HCT116 (cell line): ENCODE measurements at regions not wholly inside any gene's neighbourhood (a gene's known extent, or its start where the extent isn't known, plus 50 kb on each side); places are given as distances from the start of the nearest gene placed in this dataset.

Source experiments
- ATAC-seq: fragments of 200-7000 bp; cut with Tn5 transposase; 2 replicates; pipeline ENCODE4 v1.9.1; 2020; ENCODE audit warnings: mild to moderate bottlenecking, moderate library complexity
- BruUV-seq: library from RNA; stranded (reverse); fragments of 400-500 nt; replicated peaks from 2 replicates; lab custom pipeline; 2021; lab: Mats Ljungman, UMichigan
- CTCF ChIA-PET: fragments of 300-600 bp; sonication (Branson Sonifier 250); formaldehyde crosslinking; loops from one replicate; lab custom pipeline; 2021; ENCODE audit warnings: antibody characterized with exemption; lab: Charles Lee
- POLR2A ChIA-PET: fragments of 300-600, 350-600 bp; sonication (Branson Sonifier 250); formaldehyde crosslinking; loops from one replicate; lab custom pipeline; 2021; ENCODE audit warnings: antibody characterized with exemption; lab: Charles Lee
- RAD21 ChIA-PET, 2 experiments: fragments of 300-600 bp; sonication (Branson Sonifier 250); formaldehyde crosslinking; loops; one replicate each; lab custom pipeline; 2023; ENCODE audit warnings: low total read pairs in 2 of 2; ENCODE audit not compliant: uncharacterized antibody in 2 of 2, unreplicated experiment in 2 of 2, low non-redundant PET in 1 of 2; lab: Charles Lee
- DNase-seq: peaks from one replicate; pipeline ENCODE4 v3.0.0-alpha.2; 2010; ENCODE audit warnings: low read depth, low spot score
- H2AFZ ChIP-seq: fragments of 200-600 bp; shearing (Covaris generic), sonication (generic); 2 replicates; pipeline ENCODE4 v1.6.1; 2017; ENCODE audit warnings: low read depth, mixed run types, mixed read lengths, antibody characterized with exemption, low read length; ENCODE audit not compliant: poor library complexity, severe bottlenecking
- H3K27ac ChIP-seq: 2 replicates; pipeline ENCODE4 v1.5.1; 2012; ENCODE audit warnings: low read depth, low read length
- H3K27me3 ChIP-seq: fragments of 200-600 bp; sonication (generic); 2 replicates; pipeline ENCODE4 v1.6.1; 2016; ENCODE audit warnings: mixed run types, low read length, mixed read lengths; ENCODE audit not compliant: insufficient read depth
- H3K36me3 ChIP-seq, 2 experiments: fragments of 200-500 bp in 1 of 2; fragments of 200-600 bp in 1 of 2; sonication (Bioruptor generic) in 1 of 2; sonication (generic) in 1 of 2; 2 replicates each; pipeline versions ENCODE4 v1.5.1 to v1.6.1; 2014 to 2016; ENCODE audit warnings: low read length in 2 of 2, inconsistent platforms in 1 of 2, mixed read lengths in 1 of 2, mixed run types in 1 of 2; ENCODE audit not compliant: insufficient read depth in 2 of 2, control insufficient read depth in 1 of 2
- H3K4me1 ChIP-seq, 2 experiments: fragments of 200-600 bp in 1 of 2; sonication (generic) in 1 of 2; 2 replicates each; pipeline versions ENCODE4 v1.5.1 to v1.6.1; 2012 to 2017; ENCODE audit warnings: low read length in 2 of 2, inconsistent platforms in 1 of 2, mild to moderate bottlenecking in 1 of 2, mixed read lengths in 1 of 2, mixed run types in 1 of 2, moderate library complexity in 1 of 2; ENCODE audit not compliant: insufficient read depth in 2 of 2, control insufficient read depth in 1 of 2
- H3K4me2 ChIP-seq: fragments of 200-600 bp; sonication (generic); 2 replicates; pipeline ENCODE4 v1.6.1; 2017; ENCODE audit warnings: mixed run types, low read length, mixed read lengths
- H3K4me3 ChIP-seq, 2 experiments: fragments of 200-600 bp in 1 of 2; sonication (generic) in 1 of 2; replicated peaks in 1 of 2; 2 replicates each; pipeline ENCODE4 v1.5.1; 2011 to 2016; ENCODE audit warnings: low read length in 2 of 2, control low read depth in 1 of 2, low read depth in 1 of 2, mild to moderate bottlenecking in 1 of 2, mixed read lengths in 1 of 2, mixed run types in 1 of 2
- H3K79me2 ChIP-seq: fragments of 200-600 bp; sonication (generic); 2 replicates; pipeline ENCODE4 v1.6.1; 2017; ENCODE audit warnings: mild to moderate bottlenecking, mixed run types, low read length, moderate library complexity, mixed read lengths; ENCODE audit not compliant: insufficient read depth
- H3K9ac ChIP-seq: fragments of 200-600 bp; sonication (generic); 2 replicates; pipeline ENCODE4 v1.6.1; 2016; ENCODE audit warnings: low read length, mixed read lengths
- H3K9me2 ChIP-seq: fragments of 200-600 bp; sonication (generic), shearing (Covaris generic); 2 replicates; pipeline ENCODE4 v1.6.1; 2017; ENCODE audit warnings: mixed run types, mild to moderate bottlenecking, moderate library complexity; ENCODE audit not compliant: insufficient read depth
- H3K9me3 ChIP-seq, 2 experiments: fragments of 200-500 bp in 1 of 2; fragments of 200-600 bp in 1 of 2; sonication (Bioruptor generic) in 1 of 2; sonication (generic) in 1 of 2; 2 replicates each; pipeline ENCODE4 v1.6.1; 2014 to 2017; ENCODE audit warnings: low read length in 2 of 2, mixed read lengths in 2 of 2, inconsistent platforms in 1 of 2, low read depth in 1 of 2, mild to moderate bottlenecking in 1 of 2, mixed run types in 1 of 2, moderate library complexity in 1 of 2; ENCODE audit not compliant: control insufficient read depth in 1 of 2, insufficient read depth in 1 of 2
- H4K20me1 ChIP-seq: fragments of 200-600 bp; sonication (generic), shearing (Covaris generic); 2 replicates; pipeline ENCODE4 v1.6.1; 2017; ENCODE audit warnings: mixed run types, mild to moderate bottlenecking, moderate library complexity; ENCODE audit not compliant: insufficient read depth
- CEBPB ChIP-seq: IDR thresholded peaks from 2 replicates; pipeline ENCODE4 v1.6.1; 2012; ENCODE audit warnings: low read depth
- ELF1 ChIP-seq: IDR thresholded peaks from 2 replicates; pipeline ENCODE4 v1.6.1; 2012; ENCODE audit warnings: low read depth, borderline replicate concordance
- POLR2AphosphoS5 ChIP-seq: IDR thresholded peaks from 2 replicates; pipeline ENCODE4 v1.6.1; 2011; ENCODE audit warnings: mild to moderate bottlenecking, low read depth, low read length, moderate library complexity
- SIN3A ChIP-seq: IDR thresholded peaks from 2 replicates; pipeline ENCODE4 v1.6.1; 2012; ENCODE audit warnings: low read depth
- intact Hi-C: fragments of 100-400 bp; cut with micrococcal nuclease; formaldehyde crosslinking; loops from 2 replicates; pipeline ENCODE4 v1.10.0; 2022
- TF ChIP-seq, protein P1 (sequence below): IDR thresholded peaks from 2 replicates; pipeline ENCODE4 v1.6.1; 2012
- TF ChIP-seq, protein P2 (sequence below): IDR thresholded peaks from 2 replicates; pipeline ENCODE4 v1.6.1; 2012; ENCODE audit warnings: low read depth

DNA sequence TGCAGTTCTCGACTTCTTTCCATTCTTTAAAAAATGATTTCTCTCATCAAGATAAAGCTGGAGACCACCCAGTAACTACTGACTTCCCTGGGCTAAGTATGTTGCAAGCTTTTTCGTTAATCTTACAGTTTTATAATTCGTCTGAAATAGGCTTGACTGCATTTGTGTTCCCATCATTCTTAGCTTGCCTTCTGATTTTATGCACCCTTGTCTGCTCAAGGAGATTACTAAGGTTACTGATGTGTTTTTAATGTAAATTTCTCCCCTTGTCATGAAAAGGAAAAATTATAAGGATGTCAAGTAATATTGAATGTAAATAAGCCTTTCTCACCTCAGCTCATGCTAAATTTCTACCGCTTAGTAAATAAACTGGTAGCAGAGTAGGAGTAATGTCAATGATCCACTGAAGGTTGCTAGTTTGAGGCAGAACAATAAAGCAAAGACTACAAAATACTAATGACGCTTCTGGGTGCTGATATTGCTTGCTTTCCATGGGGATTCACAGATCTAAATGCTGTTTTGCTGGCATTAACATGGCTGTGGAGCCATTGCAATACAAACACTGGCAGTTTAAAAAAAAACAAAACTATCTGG is 91.9 kb upstream of the CDH20 start:
- no peaks in the 10 kb centered on the region for H3K9me2 ChIP-seq
- BruUV-seq: no TSS peak
- H3K4me2 ChIP-seq: no peak overlapping the region
- no peak overlapping the region for H2AFZ ChIP-seq
- peaks cover 10% of the 10 kb centered on the region; the same call in 1 of the 2 replicates for H3K27me3 ChIP-seq
- DNase-seq: no peak
- H3K27ac ChIP-seq: no peak overlapping the region
- H3K79me2 ChIP-seq: no peaks in the 10 kb centered on the region
- H3K4me3 ChIP-seq: no peak overlapping the region
- intact Hi-C loops: no loop called here
- H4K20me1 ChIP-seq: no peaks in the 10 kb centered on the region
- H3K36me3 ChIP-seq: no peaks in the 10 kb centered on the region
- TF ChIP-seq POLR2AphosphoS5: no peak
- TF ChIP-seq, protein P1, sequence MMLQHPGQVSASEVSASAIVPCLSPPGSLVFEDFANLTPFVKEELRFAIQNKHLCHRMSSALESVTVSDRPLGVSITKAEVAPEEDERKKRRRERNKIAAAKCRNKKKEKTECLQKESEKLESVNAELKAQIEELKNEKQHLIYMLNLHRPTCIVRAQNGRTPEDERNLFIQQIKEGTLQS: no peak
- no peak overlapping the region for H3K9ac ChIP-seq
- H3K9me3 ChIP-seq: no peaks in the 10 kb centered on the region
- RAD21 ChIA-PET: no interaction called here
- ATAC-seq: no peak
- CTCF ChIA-PET: no interaction called here
- POLR2A ChIA-PET: no interaction called here
- H3K4me1 ChIP-seq: no peaks in the 10 kb centered on the region

DNA sequence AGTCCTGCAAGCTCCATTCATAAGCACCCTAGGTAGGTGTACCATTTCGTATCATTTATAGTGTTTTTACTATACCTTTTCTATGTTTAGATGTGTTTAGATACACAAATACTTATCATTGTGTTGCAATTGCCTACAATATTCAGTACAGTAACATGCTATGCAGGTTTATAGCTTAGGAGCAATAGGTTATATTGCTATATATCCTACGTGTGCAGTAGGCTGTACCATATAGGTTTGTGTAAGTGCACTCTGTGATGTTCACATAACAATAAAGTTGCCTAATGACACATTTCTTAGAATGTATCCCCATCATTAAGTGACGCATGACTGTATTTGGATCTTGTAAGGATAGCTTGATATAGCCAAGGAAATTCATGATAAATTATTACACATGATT is 88.6 kb upstream of the CDH20 start:
- Histone ChIP-seq H3K36me3 (no peaks in the 10 kb centered on the region), H3K4me2 (no peak overlapping the region), H3K79me2 (no peaks in the 10 kb centered on the region), H2AFZ (no peak overlapping the region), H3K9ac (no peak overlapping the region), H3K27me3 (0 out of 2 replicates have a peak, but pooled peaks cover 5% of the 10 kb centered on the region), H3K27ac (no peak overlapping the region), H3K9me3 (no peaks in the 10 kb centered on the region), H3K9me2 (no peaks in the 10 kb centered on the region), H4K20me1 (no peaks in the 10 kb centered on the region), H3K4me3 (no peak overlapping the region), H3K4me1 (no peaks in the 10 kb centered on the region)
- TF ChIP-seq, protein P2, sequence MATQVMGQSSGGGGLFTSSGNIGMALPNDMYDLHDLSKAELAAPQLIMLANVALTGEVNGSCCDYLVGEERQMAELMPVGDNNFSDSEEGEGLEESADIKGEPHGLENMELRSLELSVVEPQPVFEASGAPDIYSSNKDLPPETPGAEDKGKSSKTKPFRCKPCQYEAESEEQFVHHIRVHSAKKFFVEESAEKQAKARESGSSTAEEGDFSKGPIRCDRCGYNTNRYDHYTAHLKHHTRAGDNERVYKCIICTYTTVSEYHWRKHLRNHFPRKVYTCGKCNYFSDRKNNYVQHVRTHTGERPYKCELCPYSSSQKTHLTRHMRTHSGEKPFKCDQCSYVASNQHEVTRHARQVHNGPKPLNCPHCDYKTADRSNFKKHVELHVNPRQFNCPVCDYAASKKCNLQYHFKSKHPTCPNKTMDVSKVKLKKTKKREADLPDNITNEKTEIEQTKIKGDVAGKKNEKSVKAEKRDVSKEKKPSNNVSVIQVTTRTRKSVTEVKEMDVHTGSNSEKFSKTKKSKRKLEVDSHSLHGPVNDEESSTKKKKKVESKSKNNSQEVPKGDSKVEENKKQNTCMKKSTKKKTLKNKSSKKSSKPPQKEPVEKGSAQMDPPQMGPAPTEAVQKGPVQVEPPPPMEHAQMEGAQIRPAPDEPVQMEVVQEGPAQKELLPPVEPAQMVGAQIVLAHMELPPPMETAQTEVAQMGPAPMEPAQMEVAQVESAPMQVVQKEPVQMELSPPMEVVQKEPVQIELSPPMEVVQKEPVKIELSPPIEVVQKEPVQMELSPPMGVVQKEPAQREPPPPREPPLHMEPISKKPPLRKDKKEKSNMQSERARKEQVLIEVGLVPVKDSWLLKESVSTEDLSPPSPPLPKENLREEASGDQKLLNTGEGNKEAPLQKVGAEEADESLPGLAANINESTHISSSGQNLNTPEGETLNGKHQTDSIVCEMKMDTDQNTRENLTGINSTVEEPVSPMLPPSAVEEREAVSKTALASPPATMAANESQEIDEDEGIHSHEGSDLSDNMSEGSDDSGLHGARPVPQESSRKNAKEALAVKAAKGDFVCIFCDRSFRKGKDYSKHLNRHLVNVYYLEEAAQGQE: no peak
- TF ChIP-seq SIN3A (no peak), ELF1 (no peak), CEBPB (no peak)
- TF ChIP-seq, protein P1: no peak
- ChIA-PET RAD21 (no interaction called here), POLR2A (no interaction called here), CTCF (no interaction called here)
- no peak for DNase-seq
- BruUV-seq: no TSS peak
- ATAC-seq: no peak
- intact Hi-C loops: no loop called here
